CD14-positive monocyte (primary cell): ENCODE measurements at regions not wholly inside any gene's neighbourhood (a gene's known extent, or its start where the extent isn't known, plus 50 kb on each side); places are given as distances from the start of the nearest gene placed in this dataset.

Source experiments
- DNase-seq, 3 donors: peaks; one replicate each; pipeline ENCODE4 v3.0.0-alpha.2; 2011 to 2022
- H2AFZ ChIP-seq: 2 replicates; pipeline ENCODE4 v1.6.0; 2012; ENCODE audit warnings: mild to moderate bottlenecking, low read depth, low read length, inconsistent platforms; ENCODE audit not compliant: insufficient read depth, poor library complexity, severe bottlenecking
- H3K27ac ChIP-seq, 2 donors: 1 replicate in 1 of 2; 2 replicates in 1 of 2; pipeline ENCODE4 v1.5.1; 2012 to 2013; ENCODE audit warnings: low read length in 2 of 2, control low read depth in 1 of 2, inconsistent platforms in 1 of 2, low read depth in 1 of 2, mild to moderate bottlenecking in 1 of 2
- H3K27me3 ChIP-seq, 2 donors: one replicate each; pipeline versions ENCODE4 v1.6.0 to v1.6.1; 2011 to 2013; ENCODE audit warnings: low read length in 2 of 2; ENCODE audit not compliant: control insufficient read depth in 2 of 2, insufficient read depth in 2 of 2
- H3K36me3 ChIP-seq, 2 donors: replicated peaks in 1 of 2; 1 replicate in 1 of 2; 2 replicates in 1 of 2; pipeline versions ENCODE4 v1.5.1 to v1.6.1; 2012 to 2013; ENCODE audit warnings: low read length in 2 of 2, control low read depth in 1 of 2, inconsistent platforms in 1 of 2, mild to moderate bottlenecking in 1 of 2; ENCODE audit not compliant: insufficient read depth in 2 of 2, control insufficient read depth in 1 of 2
- H3K4me1 ChIP-seq, 2 donors: 1 replicate in 1 of 2; 2 replicates in 1 of 2; pipeline versions ENCODE4 v1.5.1 to v1.6.1; 2012 to 2013; ENCODE audit warnings: low read length in 2 of 2, control low read depth in 1 of 2, inconsistent platforms in 1 of 2, mild to moderate bottlenecking in 1 of 2, moderate library complexity in 1 of 2; ENCODE audit not compliant: insufficient read depth in 2 of 2, control insufficient read depth in 1 of 2
- H3K4me2 ChIP-seq: replicated peaks from 2 replicates; pipeline ENCODE3; 2012; ENCODE audit warnings: low read length, moderate library complexity, mild to moderate bottlenecking; ENCODE audit not compliant: poor library complexity, severe bottlenecking; ENCODE audit errors: extremely low read depth
- H3K4me3 ChIP-seq, 3 experiments: fragments of 200-600 bp in 1 of 3; sonication (generic) in 1 of 3; replicated peaks in 1 of 3; 1 replicate in 2 of 3; 2 replicates in 1 of 3; pipeline ENCODE4 v1.5.1; 2011 to 2013; ENCODE audit warnings: low read length in 3 of 3, mild to moderate bottlenecking in 3 of 3, control low read depth in 2 of 3, low read depth in 2 of 3, inconsistent platforms in 1 of 3, moderate library complexity in 1 of 3
- H3K79me2 ChIP-seq: 2 replicates; pipeline ENCODE4 v1.6.0; 2012; ENCODE audit warnings: mild to moderate bottlenecking, control low read depth, inconsistent platforms, low read length, moderate library complexity; ENCODE audit not compliant: insufficient read depth
- H3K9ac ChIP-seq: 2 replicates; pipeline ENCODE4 v1.6.0; 2017; ENCODE audit warnings: low read length, mild to moderate bottlenecking; ENCODE audit not compliant: insufficient read depth, poor library complexity, severe bottlenecking
- H3K9me3 ChIP-seq, 2 donors: replicated peaks in 1 of 2; 1 replicate in 1 of 2; 2 replicates in 1 of 2; pipeline versions ENCODE4 v1.5.1 to v1.6.1; 2012 to 2013; ENCODE audit warnings: low read length in 2 of 2, control low read depth in 1 of 2; ENCODE audit not compliant: control insufficient read depth in 1 of 2, insufficient read depth in 1 of 2
- H4K20me1 ChIP-seq: 2 replicates; pipeline ENCODE4 v1.6.0; 2012; ENCODE audit warnings: mild to moderate bottlenecking, low read length, control low read depth, moderate library complexity; ENCODE audit not compliant: insufficient read depth
- H3K27ac Mint-ChIP-seq, 7 donors: one replicate each; pipeline ENCODE4 v1.8.0; 2020; ENCODE audit warnings: mild to moderate bottlenecking in 7 of 7, mixed read lengths in 7 of 7, moderate library complexity in 6 of 7, inconsistent platforms in 2 of 7
- H3K27me3 Mint-ChIP-seq, 3 donors: one replicate each; pipeline ENCODE4 v1.8.0; 2021 to 2022; ENCODE audit warnings: low read depth in 3 of 3, mild to moderate bottlenecking in 3 of 3, mixed read lengths in 3 of 3, moderate library complexity in 3 of 3, inconsistent platforms in 1 of 3
- H3K36me3 Mint-ChIP-seq, 2 donors: one replicate each; pipeline ENCODE4 v1.8.0; 2020; ENCODE audit warnings: mixed read lengths in 2 of 2, inconsistent platforms in 1 of 2, mild to moderate bottlenecking in 1 of 2
- H3K4me1 Mint-ChIP-seq: one replicate; pipeline ENCODE4 v1.8.0; 2020; ENCODE audit warnings: mild to moderate bottlenecking, mixed read lengths
- H3K4me3 Mint-ChIP-seq, 2 donors: one replicate each; pipeline ENCODE4 v1.8.0; 2020; ENCODE audit warnings: mild to moderate bottlenecking in 2 of 2, mixed read lengths in 2 of 2, moderate library complexity in 1 of 2
- H3K9me3 Mint-ChIP-seq, 7 donors: one replicate each; pipeline ENCODE4 v1.8.0; 2020 to 2022; ENCODE audit warnings: mixed read lengths in 7 of 7, mild to moderate bottlenecking in 6 of 7, moderate library complexity in 6 of 7, inconsistent platforms in 2 of 7
- CTCF ChIP-seq: fragments of 200-600 bp; IDR thresholded peaks from one replicate; pipeline ENCODE4 v1.8.0; 2022; ENCODE audit warnings: antibody characterized with exemption, mild to moderate bottlenecking
- WGBS: methylation state at CpG from one replicate; pipeline ENCODE4 v1.1.5; 2013; ENCODE audit warnings: missing lambda C conversion rate; ENCODE audit not compliant: insufficient coverage; 5-methylcytosine and 5-hydroxymethylcytosine counted together
- intact Hi-C, 2 donors: fragments of 100-400 bp; cut with micrococcal nuclease; formaldehyde crosslinking; loops; one replicate each; pipeline versions ENCODE4 v1.15.0 to v1.15.1; 2023

- no peak for TF ChIP-seq CTCF
- Histone ChIP-seq H3K9me3 (peaks cover 0 to 7% of the 10 kb centered on the region in 2 donors), H3K4me2 (no peak overlapping the region), H3K4me1 (no peaks in the 10 kb centered on the region), H2AFZ (no peak overlapping the region), H3K4me3 (no peak overlapping the region), H3K9ac (no peak overlapping the region), H4K20me1 (no peaks in the 10 kb centered on the region), H3K27ac (no peak overlapping the region), H3K36me3 (no peaks in the 10 kb centered on the region), H3K79me2 (no peaks in the 10 kb centered on the region), H3K27me3 (no peaks in the 10 kb centered on the region)
- no peak overlapping the region for H3K4me3 Mint-ChIP-seq
- intact Hi-C loops = no loop called here
- peaks cover 7% of the 10 kb centered on the region for H3K4me1 Mint-ChIP-seq
- peaks cover 0 to 7% (median 3%) of the 10 kb centered on the region in 7 donors for H3K9me3 Mint-ChIP-seq
- peaks cover 0 to 2% (median 0%) of the 10 kb centered on the region in 3 donors for H3K27me3 Mint-ChIP-seq
- WGBS = 64% methylated on average over 12 of the region's 13 CpGs
- no peaks in the 10 kb centered on the region for H3K36me3 Mint-ChIP-seq
- peak; percentile 9 to 31 (median 10) for DNase-seq
- H3K27ac Mint-ChIP-seq = peak overlapping the region in 2 of 7 donors; percentile 23 to 54
Measured at GRCh38 chr2:60260639-60261296, 292.7 kb downstream of the BCL11A start.

GRCh38 chr2:60259781-60260180 lies 293.7 kb downstream of the BCL11A start:
- no peaks in the 10 kb centered on the region for H3K9me3 ChIP-seq
- H3K9ac ChIP-seq = no peak overlapping the region
- H3K4me3 Mint-ChIP-seq = no peak overlapping the region
- H3K27ac Mint-ChIP-seq = no peak overlapping the region
- no peaks in the 10 kb centered on the region for H3K27me3 ChIP-seq
- H3K4me2 ChIP-seq = no peak overlapping the region
- no peak overlapping the region for H2AFZ ChIP-seq
- no peaks in the 10 kb centered on the region for H3K79me2 ChIP-seq
- peaks cover 7% of the 10 kb centered on the region for H3K4me1 Mint-ChIP-seq
- DNase-seq = no peak
- H3K27me3 Mint-ChIP-seq = peaks cover 0 to 2% (median 0%) of the 10 kb centered on the region in 3 donors
- no peaks in the 10 kb centered on the region for H3K4me1 ChIP-seq
- H3K36me3 ChIP-seq = no peaks in the 10 kb centered on the region
- no peaks in the 10 kb centered on the region for H4K20me1 ChIP-seq
- intact Hi-C loops = no loop called here
- H3K9me3 Mint-ChIP-seq = peaks cover 0 to 6% (median 2%) of the 10 kb centered on the region in 7 donors
- WGBS = no CpG with 5 or more reads among the region's 1 CpG
- no peaks in the 10 kb centered on the region for H3K36me3 Mint-ChIP-seq
- H3K4me3 ChIP-seq = no peak overlapping the region
- TF ChIP-seq CTCF = no peak
- H3K27ac ChIP-seq = no peak overlapping the region
